GM23338 (cell line): ENCODE measurements at regions not wholly inside any gene's neighbourhood (a gene's known extent, or its start where the extent isn't known, plus 50 kb on each side); places are given as distances from the start of the nearest gene placed in this dataset.

Experiments used
- ATAC-seq: fragments of 200-7000 bp; cut with Tn5 transposase; 3 replicates; pipeline ENCODE4 v1.9.1; 2020
- DNase-seq: peaks from one replicate; pipeline ENCODE4 v3.0.0-alpha.2; 2015; ENCODE audit warnings: low spot score
- H2AFZ ChIP-seq: fragments of 200-600 bp; sonication (generic); 2 replicates; pipeline ENCODE4 v1.8.0; 2016; ENCODE audit warnings: antibody characterized with exemption, mild to moderate bottlenecking, moderate library complexity
- H3F3A ChIP-seq: fragments of 200-600 bp; sonication (generic); replicated peaks from 2 replicates; pipeline ENCODE4 v1.8.0; 2017; ENCODE audit warnings: antibody characterized with exemption, mixed run types, low read depth
- H3K27ac ChIP-seq: fragments of 200-600 bp; sonication (generic); 2 replicates; pipeline ENCODE4 v1.6.1; 2016; ENCODE audit warnings: low read depth
- H3K27me3 ChIP-seq: fragments of 200-600 bp; sonication (generic); 2 replicates; pipeline ENCODE4 v1.8.0; 2016; ENCODE audit warnings: mild to moderate bottlenecking, mixed run types, moderate library complexity; ENCODE audit not compliant: insufficient read depth
- H3K36me3 ChIP-seq: fragments of 200-600 bp; sonication (generic); 2 replicates; pipeline ENCODE4 v1.8.0; 2016; ENCODE audit warnings: mild to moderate bottlenecking; ENCODE audit not compliant: insufficient read depth
- H3K4me1 ChIP-seq: fragments of 200-600 bp; sonication (generic); 2 replicates; pipeline ENCODE4 v1.8.0; 2016; ENCODE audit warnings: mild to moderate bottlenecking, moderate library complexity; ENCODE audit not compliant: insufficient read depth
- H3K4me2 ChIP-seq: fragments of 200-600 bp; sonication (generic); 2 replicates; pipeline ENCODE4 v1.7.1; 2017; ENCODE audit warnings: mixed run types
- H3K4me3 ChIP-seq: fragments of 200-600 bp; sonication (generic); 2 replicates; pipeline ENCODE4 v1.6.1; 2016; ENCODE audit warnings: mixed run types
- H3K79me2 ChIP-seq: fragments of 200-600 bp; sonication (generic); replicated peaks from 2 replicates; pipeline ENCODE4 v1.8.0; 2017; ENCODE audit warnings: mild to moderate bottlenecking; ENCODE audit not compliant: insufficient read depth
- H3K9me2 ChIP-seq: fragments of 200-600 bp; sonication (generic); 2 replicates; pipeline ENCODE4 v1.8.0; 2017; ENCODE audit not compliant: insufficient read depth
- H4K20me1 ChIP-seq: fragments of 200-600 bp; sonication (generic); replicated peaks from 2 replicates; pipeline ENCODE4 v1.8.0; 2017; ENCODE audit warnings: mild to moderate bottlenecking; ENCODE audit not compliant: insufficient read depth
- H3K27ac Mint-ChIP-seq: 2 replicates; pipeline ENCODE4 v1.8.0; 2020; ENCODE audit warnings: inconsistent platforms, mild to moderate bottlenecking, moderate library complexity, mixed read lengths
- H3K27me3 Mint-ChIP-seq: 3 replicates; pipeline ENCODE4 v1.8.0; 2022; ENCODE audit warnings: low read depth, mild to moderate bottlenecking, moderate library complexity, mixed read lengths, inconsistent platforms; ENCODE audit not compliant: insufficient read depth, poor library complexity
- H3K36me3 Mint-ChIP-seq: 3 replicates; pipeline ENCODE4 v1.8.0; 2021; ENCODE audit warnings: low read depth, mild to moderate bottlenecking, inconsistent platforms, moderate library complexity, mixed read lengths
- H3K4me1 Mint-ChIP-seq: 3 replicates; pipeline ENCODE4 v1.8.0; 2020; ENCODE audit warnings: mild to moderate bottlenecking, inconsistent platforms, mixed read lengths
- H3K4me3 Mint-ChIP-seq: 3 replicates; pipeline ENCODE4 v1.8.0; 2021; ENCODE audit warnings: moderate library complexity, mild to moderate bottlenecking, inconsistent platforms, mixed read lengths
- H3K9me3 Mint-ChIP-seq: 3 replicates; pipeline ENCODE4 v1.8.0; 2020; ENCODE audit warnings: moderate library complexity, mild to moderate bottlenecking, inconsistent platforms, mixed read lengths
- CREB1 ChIP-seq: fragments of 250-450 bp; sonication (Bioruptor Pico); IDR thresholded peaks from 2 replicates; pipeline ENCODE4 v1.5.0; 2020; ENCODE audit warnings: low read depth, mild to moderate bottlenecking, moderate library complexity
- CTCF ChIP-seq, 2 experiments: fragments of 200-600 bp in 1 of 2; sonication (generic) in 1 of 2; conservative IDR thresholded peaks; 2 replicates each; pipeline versions ENCODE4 v1.5.1 to v1.6.1; 2016 to 2017; ENCODE audit warnings: antibody characterized with exemption in 2 of 2, low read depth in 2 of 2, mild to moderate bottlenecking in 2 of 2, moderate library complexity in 1 of 2
- ETS1 ChIP-seq: IDR thresholded peaks from 2 replicates; pipeline ENCODE4 v1.6.1; 2016; ENCODE audit warnings: antibody characterized with exemption
- EZH2phosphoT487 ChIP-seq: fragments of 200-600 bp; sonication (generic); IDR thresholded peaks from one replicate; pipeline ENCODE4 v1.8.1; 2018; ENCODE audit warnings: antibody characterized with exemption; ENCODE audit not compliant: unreplicated experiment
- JUNB ChIP-seq: IDR thresholded peaks from one replicate; pipeline ENCODE4 v1.6.1; 2016; ENCODE audit warnings: antibody characterized with exemption; ENCODE audit not compliant: unreplicated experiment
- NANOG ChIP-seq: IDR thresholded peaks from 2 replicates; pipeline ENCODE4 v1.6.1; 2016; ENCODE audit warnings: antibody characterized with exemption, borderline replicate concordance
- POLR2AphosphoS5 ChIP-seq: IDR thresholded peaks from 2 replicates; pipeline ENCODE4 v1.6.1; 2016; ENCODE audit warnings: antibody characterized with exemption, low read depth
- STAT1 ChIP-seq: IDR thresholded peaks from one replicate; pipeline ENCODE4 v1.6.1; 2016; ENCODE audit warnings: antibody characterized with exemption; ENCODE audit not compliant: unreplicated experiment
- ZNF114 ChIP-seq: fragments of 250-450 bp; sonication (Bioruptor Pico); IDR thresholded peaks from 2 replicates; pipeline ENCODE4 v1.5.0; 2020; ENCODE audit warnings: mild to moderate bottlenecking, moderate library complexity
- ZNF331 ChIP-seq: fragments of 250-450 bp; sonication (Bioruptor Pico); IDR thresholded peaks from 2 replicates; pipeline ENCODE4 v1.5.0; 2020; ENCODE audit warnings: low read depth, mild to moderate bottlenecking, moderate library complexity
- ZNF462 ChIP-seq: fragments of 250-450 bp; sonication (Bioruptor Pico); IDR thresholded peaks from 2 replicates; pipeline ENCODE4 v1.5.0; 2020; ENCODE audit warnings: mild to moderate bottlenecking, moderate library complexity

DNA sequence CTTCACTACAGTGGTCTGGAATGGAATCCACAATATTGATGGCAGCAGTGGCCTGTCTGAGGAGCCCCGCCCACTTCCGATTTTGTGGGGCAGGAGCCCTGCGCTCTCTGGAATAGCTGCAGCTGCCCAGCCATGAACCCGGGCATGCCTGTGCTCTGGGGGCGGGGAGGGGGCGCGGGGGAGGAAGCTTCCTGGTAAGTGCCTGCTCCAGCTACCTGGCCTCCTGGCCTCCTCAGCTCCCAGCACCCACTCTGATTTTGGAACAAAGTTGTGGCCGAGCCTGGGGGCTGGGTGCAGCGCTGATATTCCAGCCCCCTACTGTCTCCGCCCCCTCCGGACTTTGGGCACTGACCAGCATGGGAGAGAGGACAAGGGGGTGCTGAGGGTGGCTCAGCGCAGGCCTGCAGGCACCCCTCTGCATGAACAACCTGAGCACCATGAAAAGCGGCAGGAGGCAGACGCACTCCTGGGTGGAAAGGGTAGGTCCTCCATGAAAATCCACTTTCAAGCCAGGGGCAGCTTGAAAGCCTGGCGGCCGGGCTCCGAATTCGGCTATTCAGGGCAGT is 972.7 kb upstream of the AGA start (continued):
- no peak for TF ChIP-seq ZNF462 (CRISPR knock-in tag)

DNA sequence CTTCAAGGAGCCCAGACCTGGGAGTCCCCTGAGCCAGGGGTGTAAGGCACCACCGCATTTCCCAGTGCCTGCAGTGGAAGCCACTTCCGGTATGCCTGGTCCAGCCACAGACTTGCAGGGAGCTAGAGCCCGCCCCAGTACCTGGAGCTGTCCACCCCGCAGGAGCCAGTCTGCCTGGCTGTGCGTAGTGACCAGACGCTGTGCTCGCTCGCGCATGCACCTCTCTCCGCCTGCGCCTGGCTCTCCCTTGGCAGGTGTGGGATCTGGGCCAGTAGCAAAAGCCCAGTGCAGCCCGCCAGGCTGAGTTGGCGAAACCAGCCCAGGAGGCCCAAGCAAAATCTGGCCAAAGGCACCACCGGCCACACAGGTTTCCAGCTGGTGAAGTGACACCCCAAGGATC is 973.7 kb upstream of the AGA start:
- H4K20me1 ChIP-seq = no peaks in the 10 kb centered on the region
- H2AFZ ChIP-seq = 0 out of 2 replicates have a peak overlapping the region, but pooled peaks have one; percentile 47
- no peak for ATAC-seq
- no peaks in the 10 kb centered on the region for H3K9me2 ChIP-seq
- H3K27me3 Mint-ChIP-seq = no peaks in the 10 kb centered on the region
- no peaks in the 10 kb centered on the region for H3K27me3 ChIP-seq
- no peak overlapping the region for H3K27ac ChIP-seq
- no peaks in the 10 kb centered on the region for H3K9me3 Mint-ChIP-seq
- DNase-seq = no peak
- TF ChIP-seq ZNF331 (CRISPR knock-in tag) = no peak
- TF ChIP-seq CTCF (conservative IDR thresholded peaks at IDR 0.05; ENCODE audit: low read depth in 2 of 2) = no peak
- TF ChIP-seq STAT1 = no peak
- TF ChIP-seq POLR2AphosphoS5 = no peak
- TF ChIP-seq CREB1 = no peak
- no peak for TF ChIP-seq ETS1
- no peak for TF ChIP-seq ZNF114 (CRISPR knock-in tag)
- TF ChIP-seq NANOG = no peak
- TF ChIP-seq EZH2phosphoT487 = no peak
- TF ChIP-seq JUNB = no peak
- no peak overlapping the region for H3K4me3 Mint-ChIP-seq
- no peaks in the 10 kb centered on the region for H3K36me3 ChIP-seq
- no peak overlapping the region for H3K4me2 ChIP-seq
- H3K79me2 ChIP-seq = no peaks in the 10 kb centered on the region
- no peak overlapping the region for H3K27ac Mint-ChIP-seq
- H3K4me1 Mint-ChIP-seq = peaks cover 10% of the 10 kb centered on the region; the same call in 2 of the 3 replicates
- H3K36me3 Mint-ChIP-seq = no peaks in the 10 kb centered on the region
- peaks cover 16% of the 10 kb centered on the region for H3K4me1 ChIP-seq
- no peaks in the 10 kb centered on the region for H3F3A ChIP-seq
- H3K4me3 ChIP-seq = no peak overlapping the region
